HG02571 (cell line): ENCODE measurements at regions not wholly inside any gene's neighbourhood (a gene's known extent, or its start where the extent isn't known, plus 50 kb on each side); places are given as distances from the start of the nearest gene placed in this dataset.

ENCODE experiments used
- ATAC-seq: cut with Tn5 transposase; IDR thresholded peaks from one replicate; pipeline ENCODE4 v1.9.1; 2021; ENCODE audit warnings: mild to moderate bottlenecking, moderate library complexity; ENCODE audit not compliant: unreplicated experiment

GRCh38 chr2:42865884-42866881 lies 73.8 kb upstream of the HAAO start:
- no peak for ATAC-seq

- no peak for ATAC-seq
Observed at GRCh38 chr2:42864641-42865280, 72.4 kb upstream of the HAAO start.

- ATAC-seq: no peak
Observed at GRCh38 chr2:42864222-42864621, 71.8 kb upstream of the HAAO start.

- ATAC-seq: no peak
Observed at GRCh38 chr2:42863751-42864150, 71.4 kb upstream of the HAAO start.

GRCh38 chr2:42863320-42863719 lies 70.9 kb upstream of the HAAO start:
- no peak for ATAC-seq

- no peak for ATAC-seq
Observed at GRCh38 chr2:42862669-42863185, 70.3 kb upstream of the HAAO start.

- no peak for ATAC-seq
Observed at GRCh38 chr2:42861321-42861720, 68.9 kb upstream of the HAAO start.

- no peak for ATAC-seq
Observed at GRCh38 chr2:42860319-42861094, 68.1 kb upstream of the HAAO start.

- ATAC-seq: no peak
Observed at GRCh38 chr2:42859791-42860190, 67.4 kb upstream of the HAAO start.

- ATAC-seq: no peak
Observed at GRCh38 chr2:42859006-42859552, 66.7 kb upstream of the HAAO start.

- ATAC-seq: no peak
Observed at GRCh38 chr2:42858140-42859005, 66.0 kb upstream of the HAAO start.

- ATAC-seq: no peak
Observed at GRCh38 chr2:42856891-42857632, 64.7 kb upstream of the HAAO start.

GRCh38 chr2:42856106-42856860 lies 63.9 kb upstream of the HAAO start:
- no peak for ATAC-seq

- ATAC-seq: no peak
Observed at GRCh38 chr2:42855221-42855970, 63.0 kb upstream of the HAAO start.

- ATAC-seq: no peak
Observed at GRCh38 chr2:42854207-42854818, 61.9 kb upstream of the HAAO start.

- no peak for ATAC-seq
Observed at GRCh38 chr2:42853549-42854206, 61.3 kb upstream of the HAAO start.

- ATAC-seq: no peak
Observed at GRCh38 chr2:42852798-42853197, 60.4 kb upstream of the HAAO start.
